ENCODE measurements at regions not wholly inside any gene's neighbourhood (a gene's known extent, or its start where the extent isn't known, plus 50 kb on each side); places are given as distances from the start of the nearest gene placed in this dataset.
"Not testable (repeated sequence)": the region's sequence is repeated elsewhere in the genome, so short reads cannot be mapped to it uniquely, and the experiment has no call there.

GRCh38 chr18:22572341-22572740, 154.6 kb upstream of the CTAGE1 start:
- in situ Hi-C loops (cut with MboI; ENCODE audit: low sequenced_read_pairs): loop anchor here (25.0 kb wide), 1 partner anchor 660 kb away; no protein-coding TSS in a partner anchor
- Histone ChIP-seq H3K4me1 (no peaks in the 10 kb centered on the region), H3K4me3 (no peak overlapping the region), H3K36me3 (replicated peaks) (no peaks in the 10 kb centered on the region), H3K9me3 (no peaks in the 10 kb centered on the region), H3K27me3 (ENCODE audit: low read depth) (peaks cover 3% of the 10 kb centered on the region; the same call in 1 of the 2 replicates)
- DNase-seq (ENCODE audit: low spot score in 2 of 2): no peak

GRCh38 chr18:22579271-22579670, 161.6 kb upstream of the CTAGE1 start:
- H3K36me3 ChIP-seq (replicated peaks): no peaks in the 10 kb centered on the region
- H3K4me1 ChIP-seq: no peaks in the 10 kb centered on the region
- DNase-seq (ENCODE audit: low spot score in 2 of 2): no peak
- H3K4me3 ChIP-seq: no peak overlapping the region
- in situ Hi-C loops (cut with MboI; ENCODE audit: low sequenced_read_pairs): no loop called here
- H3K27me3 ChIP-seq (ENCODE audit: low read depth): peaks cover 2% of the 10 kb centered on the region; the same call in 1 of the 2 replicates
- no peaks in the 10 kb centered on the region for H3K9me3 ChIP-seq

GRCh38 chr18:22585333-22585732, 167.6 kb upstream of the CTAGE1 start:
- no peaks in the 10 kb centered on the region for H3K4me1 ChIP-seq
- no peaks in the 10 kb centered on the region for H3K27me3 ChIP-seq (ENCODE audit: low read depth)
- no peak for DNase-seq (ENCODE audit: low spot score in 2 of 2)
- H3K4me3 ChIP-seq: no peak overlapping the region
- H3K36me3 ChIP-seq (replicated peaks): no peaks in the 10 kb centered on the region
- in situ Hi-C loops (cut with MboI; ENCODE audit: low sequenced_read_pairs): no loop called here
- no peaks in the 10 kb centered on the region for H3K9me3 ChIP-seq

DNA sequence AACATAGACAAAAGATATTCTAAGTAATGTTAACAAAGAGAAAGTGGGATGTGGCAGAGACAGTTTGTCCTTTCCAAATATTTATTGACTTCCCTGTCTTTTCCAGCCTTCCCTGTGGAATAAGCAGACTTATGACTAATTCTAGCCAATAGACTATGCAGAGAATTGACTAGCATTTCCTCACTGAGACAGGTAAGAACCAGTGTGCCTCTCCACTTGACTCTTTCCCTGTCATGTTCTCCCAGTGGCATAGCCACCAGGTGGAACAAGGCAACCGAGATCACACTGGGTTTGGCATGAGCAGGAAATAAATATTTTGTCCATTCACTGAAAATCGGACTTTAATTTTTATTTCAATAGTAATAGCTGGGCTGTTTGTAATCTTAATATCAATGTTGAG, 168.1 kb upstream of the CTAGE1 start:
- Histone ChIP-seq H3K27me3 (ENCODE audit: low read depth) (no peaks in the 10 kb centered on the region), H3K4me3 (no peak overlapping the region), H3K9me3 (no peaks in the 10 kb centered on the region), H3K36me3 (replicated peaks) (no peaks in the 10 kb centered on the region), H3K4me1 (no peaks in the 10 kb centered on the region)
- DNase-seq (ENCODE audit: low spot score in 2 of 2): no peak
- in situ Hi-C loops (cut with MboI; ENCODE audit: low sequenced_read_pairs): no loop called here

DNA sequence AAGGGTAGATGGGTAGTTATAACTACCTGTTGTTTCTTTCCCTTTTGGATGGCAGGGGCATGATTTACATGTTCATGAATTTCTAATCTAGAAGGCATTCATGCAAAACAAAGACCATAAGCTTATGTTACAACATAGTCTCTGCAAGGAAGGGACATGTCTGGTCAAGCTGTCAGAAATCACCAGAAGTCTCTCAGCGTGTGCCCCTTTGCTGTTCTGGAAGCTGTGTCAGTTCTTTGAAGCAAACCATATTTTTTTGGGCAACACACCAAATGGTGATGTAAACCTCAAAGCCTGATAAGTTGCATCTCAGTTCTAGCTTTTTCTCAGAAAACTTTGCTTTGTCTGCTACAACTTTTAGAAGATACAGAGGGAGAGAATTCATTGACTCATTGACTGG, 173.5 kb upstream of the CTAGE1 start:
- no peak for DNase-seq (ENCODE audit: low spot score in 2 of 2)
- in situ Hi-C loops (cut with MboI; ENCODE audit: low sequenced_read_pairs): no loop called here
- H3K9me3 ChIP-seq: no peaks in the 10 kb centered on the region
- no peaks in the 10 kb centered on the region for H3K27me3 ChIP-seq (ENCODE audit: low read depth)
- no peaks in the 10 kb centered on the region for H3K4me1 ChIP-seq
- no peaks in the 10 kb centered on the region for H3K36me3 ChIP-seq (replicated peaks)
- no peak overlapping the region for H3K4me3 ChIP-seq

- DNase-seq (ENCODE audit: low spot score in 2 of 2): no peak
These were observed 176.5 kb upstream of the CTAGE1 start for GRCh38 chr18:22594155-22594690.

GRCh38 chr18:22601481-22601880, 183.8 kb upstream of the CTAGE1 start:
- no peaks in the 10 kb centered on the region for H3K9me3 ChIP-seq
- in situ Hi-C loops (cut with MboI; ENCODE audit: low sequenced_read_pairs): no loop called here
- H3K4me1 ChIP-seq: no peaks in the 10 kb centered on the region
- no peaks in the 10 kb centered on the region; the same call in 1 of the 2 replicates for H3K27me3 ChIP-seq (ENCODE audit: low read depth)
- no peak for DNase-seq (ENCODE audit: low spot score in 2 of 2)
- no peak overlapping the region for H3K4me3 ChIP-seq
- H3K36me3 ChIP-seq (replicated peaks): no peaks in the 10 kb centered on the region

More at GRCh38 chr18:22594155-22594690, 176.5 kb upstream of the CTAGE1 start:
- H3K4me3 ChIP-seq: no peak overlapping the region
- H3K27me3 ChIP-seq (ENCODE audit: low read depth): no peaks in the 10 kb centered on the region
- no peaks in the 10 kb centered on the region for H3K9me3 ChIP-seq
- in situ Hi-C loops (cut with MboI; ENCODE audit: low sequenced_read_pairs): no loop called here
- no peaks in the 10 kb centered on the region for H3K36me3 ChIP-seq (replicated peaks)
- no peaks in the 10 kb centered on the region for H3K4me1 ChIP-seq

- in situ Hi-C loops (cut with MboI; ENCODE audit: low sequenced_read_pairs); DNase-seq (ENCODE audit: low spot score in 2 of 2); H3K4me1 ChIP-seq; H3K4me3 ChIP-seq; H3K27me3 ChIP-seq (ENCODE audit: low read depth); H3K36me3 ChIP-seq (replicated peaks); H3K9me3 ChIP-seq: not testable (repeated sequence)
These were observed 184.7 kb upstream of the CTAGE1 start for GRCh38 chr18:22602456-22602855.

DNA sequence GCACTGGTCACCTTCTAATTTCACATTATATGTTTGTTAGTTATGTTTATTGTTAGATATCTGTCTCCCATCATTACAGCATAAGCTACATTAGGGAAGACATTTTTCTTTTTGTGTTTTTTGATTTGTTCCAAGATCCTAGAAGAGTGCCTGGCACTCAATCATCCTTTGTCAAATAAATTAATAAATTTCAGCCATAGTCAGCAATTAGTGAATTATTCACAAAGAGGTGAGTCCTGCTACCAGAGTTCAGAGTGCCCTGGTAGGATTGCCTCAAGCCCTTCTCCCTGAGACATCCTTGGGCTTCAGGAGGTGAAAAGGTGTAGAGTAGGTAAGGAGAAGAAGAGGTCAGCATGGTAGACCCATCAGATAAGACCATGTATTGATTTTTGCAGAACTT, 186.2 kb upstream of the CTAGE1 start:
- no peak for DNase-seq (ENCODE audit: low spot score in 2 of 2)
- Histone ChIP-seq H3K4me3 (no peak overlapping the region), H3K36me3 (replicated peaks) (no peaks in the 10 kb centered on the region), H3K9me3 (no peaks in the 10 kb centered on the region), H3K4me1 (no peaks in the 10 kb centered on the region), H3K27me3 (ENCODE audit: low read depth) (no peaks in the 10 kb centered on the region; the same call in 1 of the 2 replicates)
- in situ Hi-C loops (cut with MboI; ENCODE audit: low sequenced_read_pairs): no loop called here

GRCh38 chr18:22604390-22604985, 186.8 kb upstream of the CTAGE1 start:
- Histone ChIP-seq H3K36me3 (replicated peaks) (no peaks in the 10 kb centered on the region), H3K9me3 (no peaks in the 10 kb centered on the region), H3K27me3 (ENCODE audit: low read depth) (no peaks in the 10 kb centered on the region; the same call in 1 of the 2 replicates), H3K4me3 (no peak overlapping the region), H3K4me1 (no peaks in the 10 kb centered on the region)
- in situ Hi-C loops (cut with MboI; ENCODE audit: low sequenced_read_pairs): no loop called here
- DNase-seq (ENCODE audit: low spot score in 2 of 2): no peak

DNA sequence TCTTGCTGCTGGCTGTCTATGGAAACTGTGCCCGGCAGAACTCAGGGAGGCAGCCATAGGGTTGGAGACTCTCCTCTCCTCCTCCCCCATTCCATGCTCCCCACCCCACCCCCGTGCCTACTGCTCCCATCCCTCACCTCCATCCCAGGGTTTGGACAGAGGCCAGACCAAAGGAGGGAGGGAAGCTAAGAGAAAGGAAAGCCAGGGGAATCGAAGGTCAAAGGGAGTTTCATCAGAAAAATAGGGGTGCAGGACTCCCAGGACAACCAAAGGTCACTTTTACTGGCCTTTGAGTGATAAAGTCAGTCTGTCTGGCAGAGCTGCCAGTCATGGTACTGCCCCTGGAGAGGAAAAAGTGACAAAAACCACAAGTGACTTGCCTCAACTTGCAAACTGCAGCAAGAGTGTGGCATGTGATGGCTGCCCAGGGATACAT, 187.3 kb upstream of the CTAGE1 start:
- no peak for DNase-seq (ENCODE audit: low spot score in 2 of 2)
- no peaks in the 10 kb centered on the region; the same call in 1 of the 2 replicates for H3K27me3 ChIP-seq (ENCODE audit: low read depth)
- no peak overlapping the region for H3K4me3 ChIP-seq
- in situ Hi-C loops (cut with MboI; ENCODE audit: low sequenced_read_pairs): no loop called here
- H3K9me3 ChIP-seq: no peaks in the 10 kb centered on the region
- H3K4me1 ChIP-seq: no peaks in the 10 kb centered on the region
- H3K36me3 ChIP-seq (replicated peaks): no peaks in the 10 kb centered on the region

- in situ Hi-C loops (cut with MboI; ENCODE audit: low sequenced_read_pairs): no loop called here
- Histone ChIP-seq H3K36me3 (replicated peaks) (no peaks in the 10 kb centered on the region), H3K27me3 (ENCODE audit: low read depth) (no peaks in the 10 kb centered on the region; the same call in none of the 2 replicates), H3K4me3 (no peak overlapping the region), H3K4me1 (no peaks in the 10 kb centered on the region), H3K9me3 (no peaks in the 10 kb centered on the region)
- DNase-seq (ENCODE audit: low spot score in 2 of 2): no peak
These were observed 188.0 kb upstream of the CTAGE1 start for GRCh38 chr18:22605736-22606135.

GRCh38 chr18:22606563-22607283, 189.0 kb upstream of the CTAGE1 start:
- no peaks in the 10 kb centered on the region for H3K4me1 ChIP-seq
- H3K36me3 ChIP-seq (replicated peaks): no peaks in the 10 kb centered on the region
- in situ Hi-C loops (cut with MboI; ENCODE audit: low sequenced_read_pairs): no loop called here
- no peaks in the 10 kb centered on the region; the same call in none of the 2 replicates for H3K27me3 ChIP-seq (ENCODE audit: low read depth)
- DNase-seq (ENCODE audit: low spot score in 2 of 2): no peak
- no peaks in the 10 kb centered on the region for H3K9me3 ChIP-seq
- no peak overlapping the region for H3K4me3 ChIP-seq

DNA sequence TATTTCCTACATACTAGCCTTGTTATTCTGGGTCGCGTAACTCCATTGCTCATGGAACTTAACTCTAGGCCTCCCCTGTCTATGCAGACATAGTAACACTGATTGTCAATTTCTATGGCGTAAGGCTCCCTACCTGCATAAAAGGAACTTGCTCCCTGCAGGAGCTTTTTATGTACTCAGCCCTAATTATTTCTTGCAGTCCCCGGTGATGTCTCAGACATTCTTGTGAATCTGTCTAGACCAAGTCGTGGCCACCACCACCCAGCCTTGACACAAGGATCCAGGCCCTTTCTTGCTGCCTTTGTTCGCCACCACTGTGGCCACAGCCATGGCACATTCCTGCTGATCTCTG, 189.5 kb upstream of the CTAGE1 start:
- Histone ChIP-seq H3K36me3 (replicated peaks) (no peaks in the 10 kb centered on the region), H3K27me3 (ENCODE audit: low read depth) (no peaks in the 10 kb centered on the region; the same call in none of the 2 replicates), H3K4me3 (no peak overlapping the region), H3K4me1 (no peaks in the 10 kb centered on the region), H3K9me3 (no peaks in the 10 kb centered on the region)
- DNase-seq (ENCODE audit: low spot score in 2 of 2): no peak
- in situ Hi-C loops (cut with MboI; ENCODE audit: low sequenced_read_pairs): no loop called here
